ENCODE measurements at regions not wholly inside any gene's neighbourhood (a gene's known extent, or its start where the extent isn't known, plus 50 kb on each side); places are given as distances from the start of the nearest gene placed in this dataset.

GRCh38 chr7:8973601-8974000 lies 540.2 kb downstream of the NXPH1 start:
- WGBS, 2 experiments (ENCODE audit: insufficient coverage in 1 of 2, insufficient read length in 1 of 2): 80 to 97% methylated on average over 1 to 2 of the region's 3 CpGs
- no peak overlapping the region for H3K27ac ChIP-seq (ENCODE audit: low read depth, low read length)
- no peaks in the 10 kb centered on the region for H3K9me3 ChIP-seq (ENCODE audit: control insufficient read depth, low read length)
- H3K36me3 ChIP-seq (ENCODE audit: control insufficient read depth, insufficient read depth, low read length): no peaks in the 10 kb centered on the region
- H3K4me1 Mint-ChIP-seq: no peaks in the 10 kb centered on the region
- H3K4me1 ChIP-seq (ENCODE audit: control insufficient read depth, insufficient read depth, low read length): no peaks in the 10 kb centered on the region
- no peaks in the 10 kb centered on the region for H3K9me3 Mint-ChIP-seq
- DNase-seq: no peak
- H3K4me3 ChIP-seq (ENCODE audit: low read length): no peak overlapping the region
- H3K27me3 ChIP-seq (ENCODE audit: control insufficient read depth, insufficient read depth, low read length, poor library complexity, severe bottlenecking): no peaks in the 10 kb centered on the region
- no peaks in the 10 kb centered on the region for H3K36me3 Mint-ChIP-seq (ENCODE audit: low read depth)
- TF ChIP-seq, protein P1, sequence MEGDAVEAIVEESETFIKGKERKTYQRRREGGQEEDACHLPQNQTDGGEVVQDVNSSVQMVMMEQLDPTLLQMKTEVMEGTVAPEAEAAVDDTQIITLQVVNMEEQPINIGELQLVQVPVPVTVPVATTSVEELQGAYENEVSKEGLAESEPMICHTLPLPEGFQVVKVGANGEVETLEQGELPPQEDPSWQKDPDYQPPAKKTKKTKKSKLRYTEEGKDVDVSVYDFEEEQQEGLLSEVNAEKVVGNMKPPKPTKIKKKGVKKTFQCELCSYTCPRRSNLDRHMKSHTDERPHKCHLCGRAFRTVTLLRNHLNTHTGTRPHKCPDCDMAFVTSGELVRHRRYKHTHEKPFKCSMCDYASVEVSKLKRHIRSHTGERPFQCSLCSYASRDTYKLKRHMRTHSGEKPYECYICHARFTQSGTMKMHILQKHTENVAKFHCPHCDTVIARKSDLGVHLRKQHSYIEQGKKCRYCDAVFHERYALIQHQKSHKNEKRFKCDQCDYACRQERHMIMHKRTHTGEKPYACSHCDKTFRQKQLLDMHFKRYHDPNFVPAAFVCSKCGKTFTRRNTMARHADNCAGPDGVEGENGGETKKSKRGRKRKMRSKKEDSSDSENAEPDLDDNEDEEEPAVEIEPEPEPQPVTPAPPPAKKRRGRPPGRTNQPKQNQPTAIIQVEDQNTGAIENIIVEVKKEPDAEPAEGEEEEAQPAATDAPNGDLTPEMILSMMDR (conservative IDR thresholded peaks at IDR 0.05): no peak
- no peak overlapping the region for H3K4me3 Mint-ChIP-seq
- no peak overlapping the region for H3K9ac ChIP-seq (ENCODE audit: extremely low read depth, low read length, poor library complexity, severe bottlenecking)
- H3K27ac Mint-ChIP-seq: no peak overlapping the region
- H3K27me3 Mint-ChIP-seq (ENCODE audit: insufficient read depth): no peaks in the 10 kb centered on the region

- Histone ChIP-seq H3K9me3 (ENCODE audit: control insufficient read depth, low read length) (no peaks in the 10 kb centered on the region), H3K9ac (ENCODE audit: extremely low read depth, low read length, poor library complexity, severe bottlenecking) (no peak overlapping the region), H3K4me1 (ENCODE audit: control insufficient read depth, insufficient read depth, low read length) (no peaks in the 10 kb centered on the region), H3K27me3 (ENCODE audit: control insufficient read depth, insufficient read depth, low read length, poor library complexity, severe bottlenecking) (no peaks in the 10 kb centered on the region), H3K4me3 (ENCODE audit: low read length) (no peak overlapping the region), H3K27ac (ENCODE audit: low read depth, low read length) (no peak overlapping the region), H3K36me3 (ENCODE audit: control insufficient read depth, insufficient read depth, low read length) (no peaks in the 10 kb centered on the region)
- no peaks in the 10 kb centered on the region for H3K4me1 Mint-ChIP-seq
- no peaks in the 10 kb centered on the region for H3K9me3 Mint-ChIP-seq
- H3K27ac Mint-ChIP-seq: no peak overlapping the region
- DNase-seq: no peak
- no peaks in the 10 kb centered on the region for H3K27me3 Mint-ChIP-seq (ENCODE audit: insufficient read depth)
- H3K36me3 Mint-ChIP-seq (ENCODE audit: low read depth): no peaks in the 10 kb centered on the region
- TF ChIP-seq, protein P1 (conservative IDR thresholded peaks at IDR 0.05): no peak
- H3K4me3 Mint-ChIP-seq: no peak overlapping the region
These were observed 542.3 kb downstream of the NXPH1 start for GRCh38 chr7:8975681-8976080.

DNA sequence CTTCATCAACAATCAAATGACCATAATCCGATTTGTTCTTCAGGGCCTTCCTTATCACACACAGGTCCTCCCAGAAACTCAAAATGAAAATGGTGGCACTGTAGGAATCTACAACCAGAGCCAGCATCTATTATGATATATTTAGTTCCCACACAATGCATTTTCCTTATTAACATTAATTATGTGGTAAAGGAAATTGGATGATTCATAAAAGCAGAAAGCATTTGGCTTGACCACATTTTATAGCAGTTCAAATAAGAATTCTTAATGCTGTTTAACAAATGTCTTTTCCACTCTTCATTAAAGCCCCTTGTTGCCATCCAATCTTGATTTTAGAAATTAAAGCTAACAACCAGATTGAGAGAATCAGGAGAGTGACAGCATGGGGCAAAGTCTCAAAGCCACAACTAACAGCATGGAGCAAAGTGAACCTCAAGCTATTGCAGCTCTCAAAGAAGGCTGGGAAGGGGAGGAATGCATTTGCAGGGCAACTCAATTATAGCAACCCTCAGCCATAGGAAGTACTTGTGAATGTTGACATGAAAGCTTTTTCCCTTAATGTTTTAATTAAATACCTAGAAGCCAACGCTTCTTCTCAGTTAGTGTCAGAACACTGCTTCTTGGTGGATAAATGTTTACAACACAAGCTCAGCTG lies 549.1 kb downstream of the NXPH1 start:
- H3K27ac ChIP-seq (ENCODE audit: low read depth, low read length): peak overlapping the region; percentile 90
- no peaks in the 10 kb centered on the region for H3K36me3 ChIP-seq (ENCODE audit: control insufficient read depth, insufficient read depth, low read length)
- peak; percentile 48 for DNase-seq
- TF ChIP-seq, protein P1 (conservative IDR thresholded peaks at IDR 0.05): no peak
- Mint-ChIP-seq H3K4me3 (no peak overlapping the region), H3K27ac (no peak overlapping the region), H3K27me3 (ENCODE audit: insufficient read depth) (no peaks in the 10 kb centered on the region), H3K9me3 (no peaks in the 10 kb centered on the region), H3K36me3 (ENCODE audit: low read depth) (no peaks in the 10 kb centered on the region), H3K4me1 (no peaks in the 10 kb centered on the region)
- WGBS, 2 experiments (ENCODE audit: insufficient coverage in 1 of 2, insufficient read length in 1 of 2): 91 to 100% methylated on average over 1 to 2 of the region's 2 CpGs
- no peaks in the 10 kb centered on the region for H3K27me3 ChIP-seq (ENCODE audit: control insufficient read depth, insufficient read depth, low read length, poor library complexity, severe bottlenecking)
- no peaks in the 10 kb centered on the region for H3K4me1 ChIP-seq (ENCODE audit: control insufficient read depth, insufficient read depth, low read length)
- H3K9me3 ChIP-seq (ENCODE audit: control insufficient read depth, low read length): no peaks in the 10 kb centered on the region
- no peak overlapping the region for H3K4me3 ChIP-seq (ENCODE audit: low read length)
- H3K9ac ChIP-seq (ENCODE audit: extremely low read depth, low read length, poor library complexity, severe bottlenecking): no peak overlapping the region
